Stomach (tissue), 8 donors: ENCODE measurements at regions not wholly inside any gene's neighbourhood (a gene's known extent, or its start where the extent isn't known, plus 50 kb on each side); places are given as distances from the start of the nearest gene placed in this dataset.

ENCODE experiments used
- DNase-seq, 2 donors: peaks; one replicate each; pipeline versions ENCODE4 v3.0.0 to v3.0.0-alpha.2; 2013 to 2019
- H3K27ac ChIP-seq, 5 donors: fragments of 200-600 bp in 4 of 5; sonication (generic) in 4 of 5; one replicate each; pipeline ENCODE4 v1.5.1; 2013 to 2019; ENCODE audit warnings: mild to moderate bottlenecking in 1 of 5, moderate library complexity in 1 of 5
- H3K27me3 ChIP-seq, 3 donors: fragments of 200-600 bp; sonication (generic); one replicate each; pipeline ENCODE4 v1.5.1; 2017 to 2019; ENCODE audit warnings: mixed run types in 1 of 3
- H3K36me3 ChIP-seq, 4 donors: fragments of 200-600 bp; sonication (generic); 1 replicate in 3 of 4; 2 replicates in 1 of 4; pipeline ENCODE4 v1.5.1; 2016 to 2019
- H3K4me1 ChIP-seq, 4 donors: fragments of 200-600 bp; sonication (generic); one replicate each; pipeline ENCODE4 v1.5.1; 2016 to 2019
- H3K4me3 ChIP-seq, 4 donors: fragments of 200-600 bp; sonication (generic) in 3 of 4; one replicate each; pipeline ENCODE4 v1.5.1; 2016 to 2019; ENCODE audit warnings: mild to moderate bottlenecking in 1 of 4
- H3K9me3 ChIP-seq, 4 donors: fragments of 200-600 bp; sonication (generic); one replicate each; pipeline ENCODE4 v1.5.1; 2016 to 2019
- EP300 ChIP-seq: sonication (generic); formaldehyde crosslinking; IDR thresholded peaks from one replicate; pipeline ENCODE4 v1.6.1; 2017; ENCODE audit warnings: antibody characterized with exemption
- POLR2A ChIP-seq, 4 donors: fragments of 450-650 bp; IDR thresholded peaks; one replicate each; pipeline ENCODE4 v1.6.1; 2016; ENCODE audit warnings: antibody characterized with exemption in 4 of 4, control low read depth in 2 of 4, mild to moderate bottlenecking in 1 of 4, moderate library complexity in 1 of 4
- POLR2AphosphoS5 ChIP-seq, 3 donors: sonication (generic); formaldehyde crosslinking; IDR thresholded peaks; one replicate each; pipeline ENCODE4 v1.6.1; 2016; ENCODE audit warnings: antibody characterized with exemption in 3 of 3
- WGBS, 5 donors: extraction: QIAGEN DNeasy Blood & Tissue Kit in 3 of 5; methylation state at CpG; one replicate each; pipeline versions ENCODE4 v1.1.5 to v1.1.7; 2013 to 2018; 5-methylcytosine and 5-hydroxymethylcytosine counted together
- intact Hi-C: fragments of 100-400 bp; cut with DNase I; formaldehyde crosslinking; loops from one replicate; pipeline ENCODE4 v1.15.1; 2023; ENCODE audit warnings: low total_unique reads
- TF ChIP-seq, protein P1 (sequence below), 7 experiments: fragments of 450-650 bp in 4 of 7; fragments of 200-600 bp in 3 of 7; sonication (generic) in 3 of 7; IDR thresholded peaks; one replicate each; pipeline ENCODE4 v1.5.1; 2016 to 2019; ENCODE audit warnings: antibody characterized with exemption in 7 of 7, control low read depth in 2 of 7, mild to moderate bottlenecking in 1 of 7
- donor health status: healthy with polysubstance abuse.
- donor health status: Bipolar disorder and iron deficiency.
- donor health status: healthy.

- Histone ChIP-seq H3K36me3 (no peaks in the 10 kb centered on the region), H3K4me3 (no peak overlapping the region), H3K27me3 (no peaks in the 10 kb centered on the region), H3K9me3 (no peaks in the 10 kb centered on the region), H3K27ac (no peak overlapping the region), H3K4me1 (no peaks in the 10 kb centered on the region)
- no peak for TF ChIP-seq POLR2AphosphoS5 (IDR thresholded peaks at IDR 0.05)
- DNase-seq, result no peak
- intact Hi-C loops, result no loop called here
- WGBS, 5 donors, result 63 to 78% (median 69%) methylated on average over 2 of the region's 2 CpGs
These were observed 302.7 kb upstream of the PMFBP1 start for GRCh38 chr16:72474501-72475123.

DNA sequence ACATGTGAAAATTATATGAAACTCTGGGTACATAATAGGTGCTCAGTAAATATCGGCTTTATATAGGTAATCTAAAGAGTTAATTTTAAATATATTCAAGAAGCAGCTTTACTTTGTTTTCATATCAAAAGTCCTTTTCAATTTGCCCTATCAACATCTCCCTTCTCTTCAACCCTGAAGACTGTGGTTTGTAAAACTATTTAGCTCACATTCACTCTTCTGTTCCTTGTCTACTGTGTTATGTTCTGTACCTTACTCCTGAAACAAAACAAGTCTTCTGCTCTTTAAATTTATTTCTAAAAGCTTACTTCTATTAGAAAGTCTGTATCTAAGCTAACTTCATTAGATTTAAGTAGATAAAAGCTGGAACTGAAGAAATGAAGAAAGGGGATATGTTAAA, 301.7 kb upstream of the PMFBP1 start:
- H3K27ac ChIP-seq, result no peak overlapping the region
- no peak overlapping the region for H3K4me3 ChIP-seq
- H3K9me3 ChIP-seq, result no peaks in the 10 kb centered on the region
- H3K4me1 ChIP-seq, result no peaks in the 10 kb centered on the region
- no peaks in the 10 kb centered on the region for H3K27me3 ChIP-seq
- DNase-seq, result no peak
- TF ChIP-seq POLR2AphosphoS5 (IDR thresholded peaks at IDR 0.05), result no peak
- WGBS, 5 donors, result 95 to 99% (median 96%) methylated on average over 1 of the region's 1 CpG
- no peaks in the 10 kb centered on the region for H3K36me3 ChIP-seq
- intact Hi-C loops, result no loop called here

GRCh38 chr16:72471317-72471924, 299.5 kb upstream of the PMFBP1 start:
- Histone ChIP-seq H3K4me3 (no peak overlapping the region), H3K9me3 (no peaks in the 10 kb centered on the region), H3K27me3 (no peaks in the 10 kb centered on the region), H3K4me1 (no peaks in the 10 kb centered on the region), H3K36me3 (no peaks in the 10 kb centered on the region), H3K27ac (no peak overlapping the region)
- no peak for DNase-seq
- intact Hi-C loops, result no loop called here
- WGBS, 5 donors, result 94 to 97% (median 96%) methylated on average over 12 of the region's 12 CpGs
- TF ChIP-seq POLR2AphosphoS5 (IDR thresholded peaks at IDR 0.05), result no peak

GRCh38 chr16:72470541-72470940, 298.6 kb upstream of the PMFBP1 start:
- no peak for TF ChIP-seq EP300
- TF ChIP-seq, protein P1, sequence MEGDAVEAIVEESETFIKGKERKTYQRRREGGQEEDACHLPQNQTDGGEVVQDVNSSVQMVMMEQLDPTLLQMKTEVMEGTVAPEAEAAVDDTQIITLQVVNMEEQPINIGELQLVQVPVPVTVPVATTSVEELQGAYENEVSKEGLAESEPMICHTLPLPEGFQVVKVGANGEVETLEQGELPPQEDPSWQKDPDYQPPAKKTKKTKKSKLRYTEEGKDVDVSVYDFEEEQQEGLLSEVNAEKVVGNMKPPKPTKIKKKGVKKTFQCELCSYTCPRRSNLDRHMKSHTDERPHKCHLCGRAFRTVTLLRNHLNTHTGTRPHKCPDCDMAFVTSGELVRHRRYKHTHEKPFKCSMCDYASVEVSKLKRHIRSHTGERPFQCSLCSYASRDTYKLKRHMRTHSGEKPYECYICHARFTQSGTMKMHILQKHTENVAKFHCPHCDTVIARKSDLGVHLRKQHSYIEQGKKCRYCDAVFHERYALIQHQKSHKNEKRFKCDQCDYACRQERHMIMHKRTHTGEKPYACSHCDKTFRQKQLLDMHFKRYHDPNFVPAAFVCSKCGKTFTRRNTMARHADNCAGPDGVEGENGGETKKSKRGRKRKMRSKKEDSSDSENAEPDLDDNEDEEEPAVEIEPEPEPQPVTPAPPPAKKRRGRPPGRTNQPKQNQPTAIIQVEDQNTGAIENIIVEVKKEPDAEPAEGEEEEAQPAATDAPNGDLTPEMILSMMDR (IDR thresholded peaks at IDR 0.05), result no peak
- TF ChIP-seq POLR2AphosphoS5 (IDR thresholded peaks at IDR 0.05), result no peak
- no peak for TF ChIP-seq POLR2A (IDR thresholded peaks at IDR 0.05)

DNA sequence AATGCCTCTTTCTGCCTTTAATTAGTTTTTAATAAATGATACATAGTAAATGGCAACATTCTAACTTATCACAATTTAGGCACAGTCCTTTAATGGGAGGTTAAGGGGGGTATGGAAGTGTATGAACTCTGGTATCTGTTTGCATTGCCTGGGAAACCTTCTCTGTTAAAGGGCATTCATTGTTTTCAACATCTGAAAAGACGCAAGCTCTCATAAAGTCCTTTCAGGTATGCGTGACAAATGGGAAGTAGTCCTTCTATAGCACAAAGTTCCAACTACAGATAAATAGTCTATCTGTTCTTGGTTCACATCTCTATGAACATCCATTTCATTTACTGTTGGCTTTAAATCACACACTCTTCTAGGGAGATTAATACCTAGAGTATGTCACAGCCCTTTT, 298.0 kb upstream of the PMFBP1 start:
- intact Hi-C loops, result loop anchor here (10.0 kb wide), 1 partner anchor 345 kb away; no protein-coding TSS in a partner anchor
- Histone ChIP-seq H3K27me3 (no peaks in the 10 kb centered on the region), H3K4me3 (no peak overlapping the region), H3K27ac (no peak overlapping the region), H3K36me3 (no peaks in the 10 kb centered on the region), H3K4me1 (no peaks in the 10 kb centered on the region), H3K9me3 (no peaks in the 10 kb centered on the region)
- 43 to 75% (median 64%) methylated on average over 2 of the region's 2 CpGs for WGBS, 5 donors
- TF ChIP-seq POLR2AphosphoS5 (IDR thresholded peaks at IDR 0.05) (no peak), POLR2A (IDR thresholded peaks at IDR 0.05) (no peak), EP300 (no peak)
- TF ChIP-seq, protein P1 (IDR thresholded peaks at IDR 0.05), result no peak
- DNase-seq, result no peak

More at GRCh38 chr16:72470541-72470940, 298.6 kb upstream of the PMFBP1 start:
- H3K9me3 ChIP-seq, result no peaks in the 10 kb centered on the region
- H3K4me1 ChIP-seq, result no peaks in the 10 kb centered on the region
- intact Hi-C loops, result no loop called here
- no peak overlapping the region for H3K27ac ChIP-seq
- no peaks in the 10 kb centered on the region for H3K36me3 ChIP-seq
- DNase-seq, result no peak
- H3K4me3 ChIP-seq, result no peak overlapping the region
- 92 to 95% (median 94%) methylated on average over 4 of the region's 4 CpGs for WGBS, 5 donors
- H3K27me3 ChIP-seq, result no peaks in the 10 kb centered on the region

DNA sequence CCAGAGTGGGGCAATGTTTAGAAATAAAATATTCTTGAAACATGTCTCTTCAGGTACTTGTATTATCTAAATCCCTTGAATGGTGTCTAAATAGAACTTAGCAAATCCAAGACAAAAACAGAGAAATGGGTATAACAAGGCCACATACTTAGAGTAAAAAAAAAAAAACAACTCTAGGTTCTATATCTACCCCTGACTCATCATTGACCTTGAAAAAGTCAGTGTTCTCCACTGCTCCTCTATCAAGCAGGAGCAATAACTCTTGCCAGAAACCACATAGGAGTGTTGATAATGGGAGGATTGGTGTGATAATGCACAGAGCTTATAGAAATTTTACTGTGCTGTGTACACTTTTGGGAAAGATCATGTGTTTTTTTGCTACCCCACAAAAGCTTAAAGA, 296.6 kb upstream of the PMFBP1 start:
- TF ChIP-seq, protein P1 (IDR thresholded peaks at IDR 0.05), result no peak
- TF ChIP-seq EP300 (no peak), POLR2AphosphoS5 (IDR thresholded peaks at IDR 0.05) (no peak), POLR2A (IDR thresholded peaks at IDR 0.05) (no peak)
- intact Hi-C loops, result loop anchor here (10.0 kb wide), 1 partner anchor 344 kb away; no protein-coding TSS in a partner anchor
- H3K4me3 ChIP-seq, result no peak overlapping the region

More for the DNA sequence above, 296.6 kb upstream of the PMFBP1 start:
- no peaks in the 10 kb centered on the region for H3K27me3 ChIP-seq
- no peak overlapping the region for H3K27ac ChIP-seq
- H3K9me3 ChIP-seq, result no peaks in the 10 kb centered on the region
- no peaks in the 10 kb centered on the region for H3K4me1 ChIP-seq
- DNase-seq, result no peak
- H3K36me3 ChIP-seq, result no peaks in the 10 kb centered on the region
